ENCODE measurements at regions not wholly inside any gene's neighbourhood (a gene's known extent, or its start where the extent isn't known, plus 50 kb on each side); places are given as distances from the start of the nearest gene placed in this dataset.
"Not testable (repeated sequence)": the region's sequence is repeated elsewhere in the genome, so short reads cannot be mapped to it uniquely, and the experiment has no call there.

GRCh38 chr7:148515237-148515636, 75.3 kb upstream of the C7orf33 start:
- Mint-ChIP-seq H3K9me3 (no peaks in the 10 kb centered on the region), H3K27me3 (ENCODE audit: insufficient read depth) (peaks cover 5% of the 10 kb centered on the region), H3K27ac (no peak overlapping the region), H3K36me3 (ENCODE audit: low read depth) (no peaks in the 10 kb centered on the region), H3K4me3 (no peak overlapping the region), H3K4me1 (ENCODE audit: low read depth) (peaks cover 8% of the 10 kb centered on the region; the same call in 1 of the 2 replicates)
- TF ChIP-seq, protein P1, sequence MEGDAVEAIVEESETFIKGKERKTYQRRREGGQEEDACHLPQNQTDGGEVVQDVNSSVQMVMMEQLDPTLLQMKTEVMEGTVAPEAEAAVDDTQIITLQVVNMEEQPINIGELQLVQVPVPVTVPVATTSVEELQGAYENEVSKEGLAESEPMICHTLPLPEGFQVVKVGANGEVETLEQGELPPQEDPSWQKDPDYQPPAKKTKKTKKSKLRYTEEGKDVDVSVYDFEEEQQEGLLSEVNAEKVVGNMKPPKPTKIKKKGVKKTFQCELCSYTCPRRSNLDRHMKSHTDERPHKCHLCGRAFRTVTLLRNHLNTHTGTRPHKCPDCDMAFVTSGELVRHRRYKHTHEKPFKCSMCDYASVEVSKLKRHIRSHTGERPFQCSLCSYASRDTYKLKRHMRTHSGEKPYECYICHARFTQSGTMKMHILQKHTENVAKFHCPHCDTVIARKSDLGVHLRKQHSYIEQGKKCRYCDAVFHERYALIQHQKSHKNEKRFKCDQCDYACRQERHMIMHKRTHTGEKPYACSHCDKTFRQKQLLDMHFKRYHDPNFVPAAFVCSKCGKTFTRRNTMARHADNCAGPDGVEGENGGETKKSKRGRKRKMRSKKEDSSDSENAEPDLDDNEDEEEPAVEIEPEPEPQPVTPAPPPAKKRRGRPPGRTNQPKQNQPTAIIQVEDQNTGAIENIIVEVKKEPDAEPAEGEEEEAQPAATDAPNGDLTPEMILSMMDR (IDR thresholded peaks at IDR 0.05), result no peak
- DNase-seq, result no peak

GRCh38 chr7:148515728-148516695, 74.6 kb upstream of the C7orf33 start:
- no peaks in the 10 kb centered on the region for H3K36me3 Mint-ChIP-seq (ENCODE audit: low read depth)
- TF ChIP-seq, protein P1 (IDR thresholded peaks at IDR 0.05), result no peak
- no peak overlapping the region for H3K27ac Mint-ChIP-seq
- H3K4me1 Mint-ChIP-seq (ENCODE audit: low read depth), result peaks cover 8% of the 10 kb centered on the region; the same call in 1 of the 2 replicates
- no peak overlapping the region for H3K4me3 Mint-ChIP-seq
- no peaks in the 10 kb centered on the region for H3K9me3 Mint-ChIP-seq
- H3K27me3 Mint-ChIP-seq (ENCODE audit: insufficient read depth), result peaks cover 11% of the 10 kb centered on the region
- no peak for DNase-seq

- not testable (repeated sequence) for H3K36me3 Mint-ChIP-seq (ENCODE audit: low read depth); H3K4me3 Mint-ChIP-seq; H3K9me3 Mint-ChIP-seq; DNase-seq; H3K27ac Mint-ChIP-seq; H3K4me1 Mint-ChIP-seq (ENCODE audit: low read depth)
- H3K27me3 Mint-ChIP-seq (ENCODE audit: insufficient read depth), result peaks cover 17% of the 10 kb centered on the region
Observed at GRCh38 chr7:148519386-148519785, 71.2 kb upstream of the C7orf33 start.

DNA sequence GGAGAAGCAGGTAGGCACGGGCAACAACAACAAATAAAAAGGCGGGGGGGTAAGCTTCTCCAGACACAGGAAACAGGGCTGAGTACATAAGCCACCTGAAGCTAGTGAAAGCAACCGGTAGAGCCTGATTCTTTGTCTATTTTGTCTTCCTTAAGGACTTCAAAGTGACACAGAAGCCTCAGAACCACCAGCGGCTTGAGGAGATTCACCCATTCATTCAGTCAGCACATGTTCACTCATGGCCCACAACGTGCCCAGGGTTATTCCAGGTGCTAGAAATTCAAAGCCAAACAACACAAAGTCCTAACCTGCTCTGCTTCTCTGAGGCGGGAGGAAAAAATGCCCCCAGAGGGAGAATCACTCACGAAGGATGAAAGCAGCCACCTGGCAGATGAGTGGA, 69.3 kb upstream of the C7orf33 start:
- DNase-seq, result no peak
- Mint-ChIP-seq H3K4me1 (ENCODE audit: low read depth) (no peaks in the 10 kb centered on the region; the same call in 1 of the 2 replicates), H3K4me3 (no peak overlapping the region), H3K27ac (no peak overlapping the region), H3K27me3 (ENCODE audit: insufficient read depth) (peaks cover 15% of the 10 kb centered on the region), H3K36me3 (ENCODE audit: low read depth) (no peaks in the 10 kb centered on the region), H3K9me3 (no peaks in the 10 kb centered on the region)
- TF ChIP-seq, protein P1 (IDR thresholded peaks at IDR 0.05), result no peak

GRCh38 chr7:148523550-148523949, 67.0 kb upstream of the C7orf33 start:
- TF ChIP-seq, protein P1 (IDR thresholded peaks at IDR 0.05), result no peak
- Mint-ChIP-seq H3K4me3 (no peak overlapping the region), H3K4me1 (ENCODE audit: low read depth) (no peaks in the 10 kb centered on the region), H3K27ac (no peak overlapping the region), H3K9me3 (no peaks in the 10 kb centered on the region), H3K36me3 (ENCODE audit: low read depth) (no peaks in the 10 kb centered on the region), H3K27me3 (ENCODE audit: insufficient read depth) (peaks cover 15% of the 10 kb centered on the region)
- DNase-seq, result no peak

DNA sequence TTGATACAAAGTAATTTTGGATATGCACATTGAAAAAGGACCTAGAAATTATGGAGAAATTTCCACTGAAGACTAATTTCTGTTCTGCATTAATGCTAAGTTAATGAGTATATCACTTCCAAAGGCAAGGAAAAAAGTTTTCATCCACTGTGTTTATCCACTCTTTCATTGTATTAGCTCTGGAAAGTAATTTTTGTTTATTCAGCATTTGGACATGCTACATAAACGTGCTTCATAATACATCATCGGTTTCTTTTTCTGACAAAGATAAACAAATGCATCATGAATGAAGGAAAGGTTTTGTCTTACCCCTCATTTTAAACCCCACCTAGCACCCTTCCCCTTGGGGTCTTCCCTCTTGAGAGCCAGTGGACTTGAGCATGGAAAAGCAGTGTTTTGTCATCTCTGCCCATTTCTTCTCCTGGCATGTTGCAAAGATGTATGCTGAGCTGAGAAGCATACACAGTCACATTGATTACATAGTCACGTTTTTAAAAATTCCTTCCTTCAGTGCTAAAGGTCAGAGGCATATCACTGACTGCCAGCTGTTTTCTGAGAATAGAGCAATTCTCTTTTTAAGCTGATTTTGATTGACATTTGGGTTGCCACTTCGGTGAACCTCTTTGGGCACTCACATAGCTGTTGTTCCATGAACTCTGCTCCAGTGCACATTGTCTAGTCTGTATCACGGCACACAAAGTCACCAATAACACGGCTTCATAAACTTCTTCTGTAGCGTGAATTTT, 65.9 kb upstream of the C7orf33 start:
- no peak overlapping the region for H3K4me3 Mint-ChIP-seq
- DNase-seq, result no peak
- peaks cover 14% of the 10 kb centered on the region for H3K27me3 Mint-ChIP-seq (ENCODE audit: insufficient read depth)
- no peak overlapping the region for H3K27ac Mint-ChIP-seq
- H3K4me1 Mint-ChIP-seq (ENCODE audit: low read depth), result no peaks in the 10 kb centered on the region
- no peaks in the 10 kb centered on the region for H3K36me3 Mint-ChIP-seq (ENCODE audit: low read depth)
- no peaks in the 10 kb centered on the region for H3K9me3 Mint-ChIP-seq
- TF ChIP-seq, protein P1 (IDR thresholded peaks at IDR 0.05), result no peak
